CD14-positive monocyte (primary cell): ENCODE measurements at regions not wholly inside any gene's neighbourhood (a gene's known extent, or its start where the extent isn't known, plus 50 kb on each side); places are given as distances from the start of the nearest gene placed in this dataset.

ENCODE experiments used
- DNase-seq, 3 donors: peaks; one replicate each; pipeline ENCODE4 v3.0.0-alpha.2; 2011 to 2022
- H2AFZ ChIP-seq: 2 replicates; pipeline ENCODE4 v1.6.0; 2012; ENCODE audit warnings: mild to moderate bottlenecking, low read depth, low read length, inconsistent platforms; ENCODE audit not compliant: insufficient read depth, poor library complexity, severe bottlenecking
- H3K27ac ChIP-seq, 2 donors: 1 replicate in 1 of 2; 2 replicates in 1 of 2; pipeline ENCODE4 v1.5.1; 2012 to 2013; ENCODE audit warnings: low read length in 2 of 2, control low read depth in 1 of 2, inconsistent platforms in 1 of 2, low read depth in 1 of 2, mild to moderate bottlenecking in 1 of 2
- H3K27me3 ChIP-seq, 2 donors: one replicate each; pipeline versions ENCODE4 v1.6.0 to v1.6.1; 2011 to 2013; ENCODE audit warnings: low read length in 2 of 2; ENCODE audit not compliant: control insufficient read depth in 2 of 2, insufficient read depth in 2 of 2
- H3K36me3 ChIP-seq, 2 donors: replicated peaks in 1 of 2; 1 replicate in 1 of 2; 2 replicates in 1 of 2; pipeline versions ENCODE4 v1.5.1 to v1.6.1; 2012 to 2013; ENCODE audit warnings: low read length in 2 of 2, control low read depth in 1 of 2, inconsistent platforms in 1 of 2, mild to moderate bottlenecking in 1 of 2; ENCODE audit not compliant: insufficient read depth in 2 of 2, control insufficient read depth in 1 of 2
- H3K4me1 ChIP-seq, 2 donors: 1 replicate in 1 of 2; 2 replicates in 1 of 2; pipeline versions ENCODE4 v1.5.1 to v1.6.1; 2012 to 2013; ENCODE audit warnings: low read length in 2 of 2, control low read depth in 1 of 2, inconsistent platforms in 1 of 2, mild to moderate bottlenecking in 1 of 2, moderate library complexity in 1 of 2; ENCODE audit not compliant: insufficient read depth in 2 of 2, control insufficient read depth in 1 of 2
- H3K4me2 ChIP-seq: replicated peaks from 2 replicates; pipeline ENCODE3; 2012; ENCODE audit warnings: low read length, moderate library complexity, mild to moderate bottlenecking; ENCODE audit not compliant: poor library complexity, severe bottlenecking; ENCODE audit errors: extremely low read depth
- H3K4me3 ChIP-seq, 3 experiments: fragments of 200-600 bp in 1 of 3; sonication (generic) in 1 of 3; replicated peaks in 1 of 3; 1 replicate in 2 of 3; 2 replicates in 1 of 3; pipeline ENCODE4 v1.5.1; 2011 to 2013; ENCODE audit warnings: low read length in 3 of 3, mild to moderate bottlenecking in 3 of 3, control low read depth in 2 of 3, low read depth in 2 of 3, inconsistent platforms in 1 of 3, moderate library complexity in 1 of 3
- H3K79me2 ChIP-seq: 2 replicates; pipeline ENCODE4 v1.6.0; 2012; ENCODE audit warnings: mild to moderate bottlenecking, control low read depth, inconsistent platforms, low read length, moderate library complexity; ENCODE audit not compliant: insufficient read depth
- H3K9ac ChIP-seq: 2 replicates; pipeline ENCODE4 v1.6.0; 2017; ENCODE audit warnings: low read length, mild to moderate bottlenecking; ENCODE audit not compliant: insufficient read depth, poor library complexity, severe bottlenecking
- H3K9me3 ChIP-seq, 2 donors: replicated peaks in 1 of 2; 1 replicate in 1 of 2; 2 replicates in 1 of 2; pipeline versions ENCODE4 v1.5.1 to v1.6.1; 2012 to 2013; ENCODE audit warnings: low read length in 2 of 2, control low read depth in 1 of 2; ENCODE audit not compliant: control insufficient read depth in 1 of 2, insufficient read depth in 1 of 2
- H4K20me1 ChIP-seq: 2 replicates; pipeline ENCODE4 v1.6.0; 2012; ENCODE audit warnings: mild to moderate bottlenecking, low read length, control low read depth, moderate library complexity; ENCODE audit not compliant: insufficient read depth
- H3K27ac Mint-ChIP-seq, 7 donors: one replicate each; pipeline ENCODE4 v1.8.0; 2020; ENCODE audit warnings: mild to moderate bottlenecking in 7 of 7, mixed read lengths in 7 of 7, moderate library complexity in 6 of 7, inconsistent platforms in 2 of 7
- H3K27me3 Mint-ChIP-seq, 3 donors: one replicate each; pipeline ENCODE4 v1.8.0; 2021 to 2022; ENCODE audit warnings: low read depth in 3 of 3, mild to moderate bottlenecking in 3 of 3, mixed read lengths in 3 of 3, moderate library complexity in 3 of 3, inconsistent platforms in 1 of 3
- H3K36me3 Mint-ChIP-seq, 2 donors: one replicate each; pipeline ENCODE4 v1.8.0; 2020; ENCODE audit warnings: mixed read lengths in 2 of 2, inconsistent platforms in 1 of 2, mild to moderate bottlenecking in 1 of 2
- H3K4me1 Mint-ChIP-seq: one replicate; pipeline ENCODE4 v1.8.0; 2020; ENCODE audit warnings: mild to moderate bottlenecking, mixed read lengths
- H3K4me3 Mint-ChIP-seq, 2 donors: one replicate each; pipeline ENCODE4 v1.8.0; 2020; ENCODE audit warnings: mild to moderate bottlenecking in 2 of 2, mixed read lengths in 2 of 2, moderate library complexity in 1 of 2
- H3K9me3 Mint-ChIP-seq, 7 donors: one replicate each; pipeline ENCODE4 v1.8.0; 2020 to 2022; ENCODE audit warnings: mixed read lengths in 7 of 7, mild to moderate bottlenecking in 6 of 7, moderate library complexity in 6 of 7, inconsistent platforms in 2 of 7
- CTCF ChIP-seq: fragments of 200-600 bp; IDR thresholded peaks from one replicate; pipeline ENCODE4 v1.8.0; 2022; ENCODE audit warnings: antibody characterized with exemption, mild to moderate bottlenecking
- WGBS: methylation state at CpG from one replicate; pipeline ENCODE4 v1.1.5; 2013; ENCODE audit warnings: missing lambda C conversion rate; ENCODE audit not compliant: insufficient coverage; 5-methylcytosine and 5-hydroxymethylcytosine counted together
- intact Hi-C, 2 donors: fragments of 100-400 bp; cut with micrococcal nuclease; formaldehyde crosslinking; loops; one replicate each; pipeline versions ENCODE4 v1.15.0 to v1.15.1; 2023

GRCh38 chr5:3852161-3852916 lies 256.7 kb downstream of the IRX1 start:
- H3K36me3 Mint-ChIP-seq = no peaks in the 10 kb centered on the region
- no peak for DNase-seq
- no peaks in the 10 kb centered on the region for H3K79me2 ChIP-seq
- H4K20me1 ChIP-seq = no peaks in the 10 kb centered on the region
- H3K27ac Mint-ChIP-seq = peak overlapping the region in 1 of 7 donors; percentile 28
- no peak for TF ChIP-seq CTCF
- H3K27me3 Mint-ChIP-seq = peaks cover 0 to 3% (median 1%) of the 10 kb centered on the region in 3 donors
- no peak overlapping the region for H3K4me3 ChIP-seq
- WGBS = 88% methylated on average over 5 of the region's 13 CpGs
- no peak overlapping the region for H3K4me3 Mint-ChIP-seq
- H3K9me3 ChIP-seq = no peaks in the 10 kb centered on the region
- H3K27me3 ChIP-seq = no peaks in the 10 kb centered on the region
- intact Hi-C loops = no loop called here
- H3K27ac ChIP-seq = no peak overlapping the region
- H3K4me2 ChIP-seq = no peak overlapping the region
- peaks cover 0 to 12% (median 1%) of the 10 kb centered on the region in 7 donors for H3K9me3 Mint-ChIP-seq
- H3K36me3 ChIP-seq = no peaks in the 10 kb centered on the region
- no peak overlapping the region for H2AFZ ChIP-seq
- H3K4me1 Mint-ChIP-seq = no peaks in the 10 kb centered on the region
- H3K4me1 ChIP-seq = no peaks in the 10 kb centered on the region
- H3K9ac ChIP-seq = no peak overlapping the region

- no peaks in the 10 kb centered on the region for H3K4me1 Mint-ChIP-seq
- 90% methylated on average over 8 of the region's 11 CpGs for WGBS
These were observed 257.7 kb downstream of the IRX1 start for GRCh38 chr5:3853362-3853761.

More at GRCh38 chr5:3853362-3853761, 257.7 kb downstream of the IRX1 start:
- H3K79me2 ChIP-seq = no peaks in the 10 kb centered on the region
- DNase-seq = no peak
- no peak overlapping the region for H3K4me3 ChIP-seq
- H3K9me3 Mint-ChIP-seq = peaks cover 0 to 7% (median 2%) of the 10 kb centered on the region in 7 donors
- no peak overlapping the region for H3K4me2 ChIP-seq
- no peak overlapping the region for H3K27ac Mint-ChIP-seq
- H3K4me1 ChIP-seq = no peaks in the 10 kb centered on the region
- no peaks in the 10 kb centered on the region for H4K20me1 ChIP-seq
- peaks cover 0 to under 1% (median 0%) of the 10 kb centered on the region in 3 donors for H3K27me3 Mint-ChIP-seq
- no peaks in the 10 kb centered on the region for H3K36me3 Mint-ChIP-seq
- no peak overlapping the region for H3K9ac ChIP-seq
- no peak overlapping the region for H2AFZ ChIP-seq
- no peaks in the 10 kb centered on the region for H3K36me3 ChIP-seq
- no peaks in the 10 kb centered on the region for H3K27me3 ChIP-seq
- intact Hi-C loops = no loop called here
- no peak for TF ChIP-seq CTCF
- H3K9me3 ChIP-seq = no peaks in the 10 kb centered on the region
- H3K27ac ChIP-seq = no peak overlapping the region
- H3K4me3 Mint-ChIP-seq = no peak overlapping the region
